Mesenchymal stem cell (in vitro differentiated cells and primary cell): ENCODE measurements at regions not wholly inside any gene's neighbourhood (a gene's known extent, or its start where the extent isn't known, plus 50 kb on each side); places are given as distances from the start of the nearest gene placed in this dataset.

Experiments
- DNase-seq: peaks from one replicate; pipeline ENCODE4 v3.0.0-alpha.2; 2013
- H2AFZ ChIP-seq: one replicate; pipeline ENCODE4 v1.6.1; 2013; ENCODE audit warnings: low read depth, mild to moderate bottlenecking, control low read depth, inconsistent platforms, low read length, moderate library complexity
- H2AK5ac ChIP-seq: 2 replicates; pipeline ENCODE4 v1.6.1; 2013; ENCODE audit warnings: low read length, moderate library complexity, mild to moderate bottlenecking, inconsistent platforms; ENCODE audit not compliant: severe bottlenecking
- H2BK120ac ChIP-seq: one replicate; pipeline ENCODE4 v1.6.1; 2013; ENCODE audit warnings: low read depth, mild to moderate bottlenecking, inconsistent platforms, low read length, moderate library complexity
- H2BK12ac ChIP-seq, 2 experiments: one replicate each; pipeline ENCODE4 v1.6.1; 2013; ENCODE audit warnings: inconsistent platforms in 2 of 2, low read length in 2 of 2, mild to moderate bottlenecking in 2 of 2, moderate library complexity in 2 of 2, control low read depth in 1 of 2
- H2BK15ac ChIP-seq: one replicate; pipeline ENCODE4 v1.6.1; 2013; ENCODE audit warnings: mild to moderate bottlenecking, low read depth, inconsistent platforms; ENCODE audit not compliant: poor library complexity, severe bottlenecking
- H2BK5ac ChIP-seq: 2 replicates; pipeline ENCODE4 v1.6.1; 2013; ENCODE audit warnings: low read depth, mild to moderate bottlenecking, low read length, control low read depth, inconsistent platforms; ENCODE audit not compliant: poor library complexity, severe bottlenecking
- H3K14ac ChIP-seq, 2 experiments: one replicate each; pipeline ENCODE4 v1.6.1; 2013; ENCODE audit warnings: inconsistent platforms in 2 of 2, low read length in 2 of 2, control low read depth in 1 of 2, mild to moderate bottlenecking in 1 of 2, moderate library complexity in 1 of 2
- H3K18ac ChIP-seq, 2 experiments: one replicate each; pipeline ENCODE4 v1.6.1; 2013; ENCODE audit warnings: inconsistent platforms in 2 of 2, low read length in 2 of 2, control low read depth in 1 of 2, low read depth in 1 of 2, mild to moderate bottlenecking in 1 of 2
- H3K23ac ChIP-seq, 2 experiments: one replicate each; pipeline ENCODE4 v1.6.1; 2013; ENCODE audit warnings: inconsistent platforms in 2 of 2, low read length in 2 of 2, mild to moderate bottlenecking in 2 of 2, moderate library complexity in 2 of 2, control low read depth in 1 of 2
- H3K27ac ChIP-seq: 2 replicates; pipeline ENCODE4 v1.5.1; 2013; ENCODE audit warnings: mild to moderate bottlenecking, moderate library complexity, low read length, control low read depth, inconsistent platforms; ENCODE audit not compliant: poor library complexity, severe bottlenecking
- H3K27me3 ChIP-seq, 2 experiments: 2 replicates each; pipeline versions ENCODE4 v1.6.1 to v1.7.0; 2013; ENCODE audit warnings: low read length in 2 of 2, mild to moderate bottlenecking in 2 of 2, moderate library complexity in 2 of 2, control low read depth in 1 of 2, inconsistent platforms in 1 of 2; ENCODE audit not compliant: control insufficient read depth in 1 of 2, insufficient read depth in 1 of 2
- H3K36me3 ChIP-seq, 2 experiments: 2 replicates each; pipeline versions ENCODE4 v1.6.1 to v1.7.0; 2013; ENCODE audit warnings: low read length in 2 of 2, control low read depth in 1 of 2, inconsistent platforms in 1 of 2, low read depth in 1 of 2, mild to moderate bottlenecking in 1 of 2; ENCODE audit not compliant: insufficient read depth in 2 of 2, control insufficient read depth in 1 of 2
- H3K4ac ChIP-seq, 2 experiments: one replicate each; pipeline ENCODE4 v1.6.1; 2013; ENCODE audit warnings: inconsistent platforms in 2 of 2, low read length in 2 of 2, mild to moderate bottlenecking in 2 of 2, moderate library complexity in 2 of 2, control low read depth in 1 of 2, low read depth in 1 of 2
- H3K4me1 ChIP-seq: 2 replicates; pipeline ENCODE4 v1.6.1; 2013; ENCODE audit warnings: low read depth, low read length, control low read depth; ENCODE audit not compliant: control insufficient read depth, insufficient read depth
- H3K4me2 ChIP-seq: 2 replicates; pipeline ENCODE4 v1.6.1; 2013; ENCODE audit warnings: low read length, mild to moderate bottlenecking, inconsistent platforms; ENCODE audit not compliant: poor library complexity, severe bottlenecking
- H3K4me3 ChIP-seq, 2 experiments: 2 replicates each; pipeline versions ENCODE4 v1.5.1 to v1.7.0; 2013; ENCODE audit warnings: low read length in 2 of 2, mild to moderate bottlenecking in 2 of 2, control low read depth in 1 of 2, low read depth in 1 of 2; ENCODE audit not compliant: insufficient read depth in 1 of 2
- H3K79me1 ChIP-seq: replicated peaks from 2 replicates; pipeline ENCODE4 v1.6.1; 2013; ENCODE audit warnings: mild to moderate bottlenecking, control low read depth, low read length, inconsistent platforms; ENCODE audit not compliant: poor library complexity, severe bottlenecking
- H3K9ac ChIP-seq: 2 replicates; pipeline ENCODE4 v1.7.0; 2013; ENCODE audit warnings: mild to moderate bottlenecking, low read length, moderate library complexity
- H3K9me3 ChIP-seq: 2 replicates; pipeline ENCODE4 v1.7.0; 2013; ENCODE audit warnings: mild to moderate bottlenecking, low read length; ENCODE audit not compliant: control insufficient read depth
- H4K8ac ChIP-seq: one replicate; pipeline ENCODE4 v1.6.1; 2013; ENCODE audit warnings: inconsistent platforms, mild to moderate bottlenecking, low read length, moderate library complexity
- H4K91ac ChIP-seq: one replicate; pipeline ENCODE4 v1.6.1; 2013; ENCODE audit warnings: mild to moderate bottlenecking, low read length, inconsistent platforms
- WGBS: methylation state at CpG from one replicate; pipeline ENCODE4 v1.1.7; 2013; ENCODE audit warnings: mixed read lengths; 5-methylcytosine and 5-hydroxymethylcytosine counted together

DNA sequence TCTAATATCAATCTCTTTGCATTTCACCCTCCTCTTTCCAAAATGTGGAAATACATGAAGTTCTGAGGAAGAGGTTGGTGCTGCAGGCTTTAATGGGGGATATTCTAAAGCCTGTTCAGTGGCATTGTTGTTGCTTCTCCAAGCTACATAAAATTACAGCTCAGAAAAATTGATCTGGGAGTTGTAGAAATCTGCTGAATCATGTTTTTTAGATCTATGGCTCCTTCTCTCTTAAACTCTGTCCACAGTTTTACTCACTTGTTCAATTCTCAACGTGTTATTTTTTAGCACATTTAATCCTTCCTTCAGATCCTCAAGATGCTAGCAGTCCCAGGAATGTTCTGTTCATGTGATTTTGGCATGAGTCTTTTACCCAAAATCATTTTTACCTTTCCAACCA lies 949.5 kb upstream of the ADGRL3 start:
- H3K27me3 ChIP-seq: no peaks in the 10 kb centered on the region
- H3K18ac ChIP-seq: no peak overlapping the region
- H4K8ac ChIP-seq: no peak overlapping the region
- no peaks in the 10 kb centered on the region for H3K4me1 ChIP-seq
- no peak overlapping the region for H3K4me3 ChIP-seq
- H3K4me2 ChIP-seq: no peak overlapping the region
- no peak overlapping the region for H3K4ac ChIP-seq
- no peak overlapping the region for H2BK120ac ChIP-seq
- H3K79me1 ChIP-seq: no peaks in the 10 kb centered on the region
- no peak overlapping the region for H2BK15ac ChIP-seq
- 69% methylated on average over 1 of the region's 1 CpG for WGBS
- no peak overlapping the region for H4K91ac ChIP-seq
- no peak overlapping the region for H3K27ac ChIP-seq
- no peak overlapping the region for H2BK5ac ChIP-seq
- no peaks in the 10 kb centered on the region for H3K9me3 ChIP-seq
- no peak overlapping the region for H2AK5ac ChIP-seq
- H2AFZ ChIP-seq: no peak overlapping the region
- no peak overlapping the region for H3K23ac ChIP-seq
- H3K9ac ChIP-seq: no peak overlapping the region
- no peak overlapping the region for H2BK12ac ChIP-seq
- H3K14ac ChIP-seq: no peak overlapping the region
- no peak for DNase-seq
- H3K36me3 ChIP-seq: no peaks in the 10 kb centered on the region

- Histone ChIP-seq H4K91ac (no peak overlapping the region), H3K79me1 (no peaks in the 10 kb centered on the region), H3K9ac (no peak overlapping the region), H3K23ac (no peak overlapping the region), H3K4me3 (no peak overlapping the region), H3K27ac (no peak overlapping the region), H4K8ac (no peak overlapping the region), H2BK12ac (no peak overlapping the region), H2AK5ac (no peak overlapping the region), H2AFZ (no peak overlapping the region), H3K18ac (no peak overlapping the region), H2BK15ac (no peak overlapping the region), H3K4me2 (no peak overlapping the region), H3K4me1 (no peaks in the 10 kb centered on the region), H3K4ac (no peak overlapping the region), H3K14ac (no peak overlapping the region), H3K27me3 (no peaks in the 10 kb centered on the region), H3K36me3 (no peaks in the 10 kb centered on the region), H3K9me3 (no peaks in the 10 kb centered on the region), H2BK5ac (no peak overlapping the region), H2BK120ac (no peak overlapping the region)
- DNase-seq: no peak
- 63% methylated on average over 2 of the region's 5 CpGs for WGBS
Measured at GRCh38 chr4:60259781-60260180, 940.3 kb upstream of the ADGRL3 start.

GRCh38 chr4:60266505-60266904 lies 933.6 kb upstream of the ADGRL3 start:
- no peaks in the 10 kb centered on the region for H3K36me3 ChIP-seq
- H3K9me3 ChIP-seq: no peaks in the 10 kb centered on the region
- no peaks in the 10 kb centered on the region for H3K27me3 ChIP-seq
- no peak overlapping the region for H3K23ac ChIP-seq
- no peaks in the 10 kb centered on the region for H3K79me1 ChIP-seq
- H3K4me2 ChIP-seq: no peak overlapping the region
- H2BK5ac ChIP-seq: no peak overlapping the region
- no peak overlapping the region for H3K18ac ChIP-seq
- no peak overlapping the region for H3K4me3 ChIP-seq
- no CpG with 5 or more reads among the region's 1 CpG for WGBS
- H3K27ac ChIP-seq: no peak overlapping the region
- H2BK12ac ChIP-seq: no peak overlapping the region
- no peak overlapping the region for H3K4ac ChIP-seq
- H2AK5ac ChIP-seq: no peak overlapping the region
- H2AFZ ChIP-seq: no peak overlapping the region
- H3K14ac ChIP-seq: no peak overlapping the region
- H4K91ac ChIP-seq: no peak overlapping the region
- H3K4me1 ChIP-seq: no peaks in the 10 kb centered on the region
- H4K8ac ChIP-seq: no peak overlapping the region
- no peak overlapping the region for H3K9ac ChIP-seq
- no peak overlapping the region for H2BK120ac ChIP-seq
- no peak for DNase-seq
- H2BK15ac ChIP-seq: no peak overlapping the region

GRCh38 chr4:60296386-60296785 lies 903.7 kb upstream of the ADGRL3 start:
- Histone ChIP-seq H3K9me3 (peaks cover 5% of the 10 kb centered on the region), H3K14ac (no peak overlapping the region), H2BK120ac (no peak overlapping the region), H3K36me3 (no peaks in the 10 kb centered on the region), H3K27me3 (no peaks in the 10 kb centered on the region), H3K4me3 (no peak overlapping the region), H3K23ac (no peak overlapping the region), H2BK5ac (no peak overlapping the region), H4K8ac (no peak overlapping the region), H3K79me1 (no peaks in the 10 kb centered on the region), H2BK12ac (no peak overlapping the region), H3K4me1 (no peaks in the 10 kb centered on the region), H3K18ac (no peak overlapping the region), H3K4ac (no peak overlapping the region), H3K27ac (no peak overlapping the region), H2AK5ac (no peak overlapping the region), H3K4me2 (no peak overlapping the region), H3K9ac (no peak overlapping the region), H4K91ac (no peak overlapping the region), H2BK15ac (no peak overlapping the region), H2AFZ (no peak overlapping the region)
- WGBS: no CpG with 5 or more reads among the region's 2 CpGs
- no peak for DNase-seq
